ENCODE measurements at regions not wholly inside any gene's neighbourhood (a gene's known extent, or its start where the extent isn't known, plus 50 kb on each side); places are given as distances from the start of the nearest gene placed in this dataset.

GRCh38 chr3:23111797-23112196 lies 91.3 kb upstream of the UBE2E2 start:
- Mint-ChIP-seq H3K4me1 (ENCODE audit: low read depth) (peaks cover 6% of the 10 kb centered on the region), H3K4me3 (no peak overlapping the region), H3K9me3 (no peaks in the 10 kb centered on the region), H3K27me3 (ENCODE audit: low read depth) (no peaks in the 10 kb centered on the region), H3K36me3 (ENCODE audit: low read depth) (no peaks in the 10 kb centered on the region), H3K27ac (no peak overlapping the region)
- no peak for DNase-seq (ENCODE audit: low spot score)

DNA sequence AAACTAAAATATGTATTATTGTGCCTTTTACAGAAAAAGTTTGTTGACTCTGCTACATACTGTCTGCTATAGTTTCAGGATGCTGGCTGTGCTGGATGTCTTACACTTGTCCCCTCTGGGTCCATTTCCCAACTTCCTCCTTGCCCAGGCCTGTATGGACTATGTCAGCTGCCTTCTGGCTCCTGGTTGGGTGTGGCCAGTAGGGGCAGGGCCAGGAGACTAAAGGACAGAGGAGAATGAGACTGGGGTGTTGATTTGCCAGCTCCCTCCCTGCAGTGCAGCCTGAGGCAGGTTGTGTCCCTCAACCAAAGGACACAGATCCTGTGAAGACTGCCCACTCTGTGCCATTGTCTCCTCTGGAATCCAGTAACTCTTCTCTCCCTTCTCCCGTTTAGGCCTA lies 90.6 kb upstream of the UBE2E2 start:
- DNase-seq (ENCODE audit: low spot score) = no peak
- Mint-ChIP-seq H3K4me3 (no peak overlapping the region), H3K36me3 (ENCODE audit: low read depth) (no peaks in the 10 kb centered on the region), H3K27ac (no peak overlapping the region), H3K27me3 (ENCODE audit: low read depth) (peaks cover 4% of the 10 kb centered on the region), H3K4me1 (ENCODE audit: low read depth) (peaks cover 6% of the 10 kb centered on the region), H3K9me3 (no peaks in the 10 kb centered on the region)

GRCh38 chr3:23113455-23114171 lies 89.5 kb upstream of the UBE2E2 start:
- Mint-ChIP-seq H3K4me3 (no peak overlapping the region), H3K27me3 (ENCODE audit: low read depth) (peaks cover 4% of the 10 kb centered on the region), H3K36me3 (ENCODE audit: low read depth) (no peaks in the 10 kb centered on the region)

DNA sequence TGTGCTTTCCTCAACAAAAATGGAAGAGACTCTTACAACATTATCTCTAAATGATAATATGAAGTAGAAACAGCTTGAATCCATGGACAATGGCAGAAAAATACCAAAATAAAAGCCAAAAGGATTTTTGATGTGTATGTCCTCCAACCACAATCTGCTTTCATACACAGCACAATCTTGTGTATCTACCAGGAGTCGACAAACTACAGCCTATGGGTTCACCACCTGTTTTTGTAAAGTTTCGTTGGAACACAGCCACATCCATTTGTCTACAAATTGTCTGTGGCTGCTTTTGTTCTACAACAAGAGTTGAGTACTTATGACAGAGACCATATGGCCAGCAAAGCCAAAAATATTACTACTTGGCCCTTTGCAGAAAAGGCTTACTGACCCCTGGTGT lies 88.7 kb upstream of the UBE2E2 start:
- Mint-ChIP-seq H3K4me3 (no peak overlapping the region), H3K36me3 (ENCODE audit: low read depth) (no peaks in the 10 kb centered on the region), H3K27ac (no peak overlapping the region), H3K9me3 (no peaks in the 10 kb centered on the region), H3K4me1 (ENCODE audit: low read depth) (peaks cover 6% of the 10 kb centered on the region), H3K27me3 (ENCODE audit: low read depth) (peaks cover 7% of the 10 kb centered on the region)
- no peak for DNase-seq (ENCODE audit: low spot score)

More at GRCh38 chr3:23113455-23114171, 89.5 kb upstream of the UBE2E2 start:
- H3K27ac Mint-ChIP-seq = no peak overlapping the region
- peaks cover 6% of the 10 kb centered on the region for H3K4me1 Mint-ChIP-seq (ENCODE audit: low read depth)
- H3K9me3 Mint-ChIP-seq = no peaks in the 10 kb centered on the region
- no peak for DNase-seq (ENCODE audit: low spot score)

DNA sequence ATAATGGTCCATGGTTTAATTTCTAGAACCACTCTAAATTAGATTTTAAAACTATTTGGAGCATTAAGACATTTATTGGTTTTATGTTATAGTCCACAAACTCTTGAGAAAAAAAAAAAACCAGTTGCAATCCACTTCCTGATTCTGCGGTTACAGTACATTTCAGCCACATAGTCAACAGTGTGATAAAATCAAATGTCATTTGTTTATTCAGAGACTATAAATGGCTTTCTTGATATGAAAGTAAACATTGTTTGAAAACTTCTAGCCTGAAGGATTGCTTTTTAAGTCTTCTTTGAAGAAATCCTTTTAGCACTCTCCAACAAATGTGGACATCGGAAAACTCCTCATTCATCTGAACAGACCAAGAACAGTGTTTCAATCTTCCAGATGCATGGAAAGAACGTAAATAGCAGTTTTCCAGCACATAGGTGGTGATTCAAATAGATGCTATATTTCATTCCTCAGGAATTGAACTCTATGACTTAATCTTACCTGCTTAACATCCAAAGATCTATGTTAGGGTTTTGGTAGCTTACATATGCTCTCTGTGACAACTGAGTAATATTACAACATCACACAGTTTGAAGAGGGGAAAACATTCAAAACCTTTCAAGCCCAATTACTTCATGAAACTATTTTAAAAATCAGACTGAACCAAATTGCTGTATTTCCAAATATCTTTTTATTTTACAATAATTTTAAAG lies 87.8 kb upstream of the UBE2E2 start:
- H3K27ac Mint-ChIP-seq = no peak overlapping the region
- H3K9me3 Mint-ChIP-seq = no peaks in the 10 kb centered on the region
- H3K36me3 Mint-ChIP-seq (ENCODE audit: low read depth) = no peaks in the 10 kb centered on the region
- peaks cover 8% of the 10 kb centered on the region for H3K27me3 Mint-ChIP-seq (ENCODE audit: low read depth)
- no peak for DNase-seq (ENCODE audit: low spot score)
- H3K4me3 Mint-ChIP-seq = no peak overlapping the region
- peaks cover 6% of the 10 kb centered on the region for H3K4me1 Mint-ChIP-seq (ENCODE audit: low read depth)

DNA sequence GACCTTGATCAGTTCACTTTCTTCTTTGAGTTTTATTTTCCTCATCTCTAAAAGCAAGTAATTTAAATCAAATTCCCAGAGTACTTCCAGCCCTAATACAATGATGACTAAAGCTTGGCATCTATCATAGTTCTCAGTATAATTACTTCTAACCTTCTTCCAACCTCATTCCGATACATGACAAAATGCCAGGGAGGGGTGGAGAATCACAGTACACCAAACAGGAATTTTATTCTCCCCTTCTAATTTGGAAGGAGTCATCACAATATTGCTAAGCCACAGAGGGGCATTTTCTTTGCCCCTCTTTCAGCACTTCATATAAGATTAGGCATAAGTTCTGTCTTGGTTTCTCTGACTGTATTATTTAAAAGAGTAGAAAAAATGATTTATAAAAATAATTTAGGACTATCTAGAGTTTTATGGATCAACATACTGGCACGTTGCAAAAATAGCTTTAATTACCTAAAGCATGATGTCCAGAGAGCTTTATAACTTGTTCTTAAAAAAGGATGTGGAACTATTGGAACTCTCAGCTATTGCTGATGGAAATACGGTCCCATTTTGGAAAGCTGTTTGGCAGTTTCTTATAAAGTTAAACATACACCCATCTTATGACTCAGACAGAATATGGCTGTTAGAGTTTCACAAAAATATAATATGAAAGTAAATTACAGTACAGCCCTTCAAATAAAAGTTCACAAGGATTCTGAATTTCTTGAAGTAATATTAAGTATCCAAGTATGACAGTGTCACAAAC lies 86.9 kb upstream of the UBE2E2 start:
- Mint-ChIP-seq H3K27me3 (ENCODE audit: low read depth) (peaks cover 13% of the 10 kb centered on the region), H3K4me3 (no peak overlapping the region), H3K4me1 (ENCODE audit: low read depth) (peaks cover 6% of the 10 kb centered on the region), H3K27ac (no peak overlapping the region), H3K9me3 (no peaks in the 10 kb centered on the region), H3K36me3 (ENCODE audit: low read depth) (no peaks in the 10 kb centered on the region)
- no peak for DNase-seq (ENCODE audit: low spot score)

GRCh38 chr3:23117856-23118255 lies 85.3 kb upstream of the UBE2E2 start:
- no peaks in the 10 kb centered on the region for H3K36me3 Mint-ChIP-seq (ENCODE audit: low read depth)
- no peak overlapping the region for H3K27ac Mint-ChIP-seq
- peaks cover 6% of the 10 kb centered on the region for H3K4me1 Mint-ChIP-seq (ENCODE audit: low read depth)
- peaks cover 13% of the 10 kb centered on the region for H3K27me3 Mint-ChIP-seq (ENCODE audit: low read depth)
- DNase-seq (ENCODE audit: low spot score) = no peak
- no peaks in the 10 kb centered on the region for H3K9me3 Mint-ChIP-seq
- no peak overlapping the region for H3K4me3 Mint-ChIP-seq

GRCh38 chr3:23127196-23127595 lies 75.9 kb upstream of the UBE2E2 start:
- Mint-ChIP-seq H3K27ac (no peak overlapping the region), H3K36me3 (ENCODE audit: low read depth) (no peaks in the 10 kb centered on the region), H3K27me3 (ENCODE audit: low read depth) (no peaks in the 10 kb centered on the region), H3K9me3 (no peaks in the 10 kb centered on the region), H3K4me1 (ENCODE audit: low read depth) (no peaks in the 10 kb centered on the region), H3K4me3 (no peak overlapping the region)
- no peak for DNase-seq (ENCODE audit: low spot score)

- no peaks in the 10 kb centered on the region for H3K4me1 Mint-ChIP-seq (ENCODE audit: low read depth)
- no peak overlapping the region for H3K4me3 Mint-ChIP-seq
- no peak for DNase-seq (ENCODE audit: low spot score)
- no peak overlapping the region for H3K27ac Mint-ChIP-seq
- no peaks in the 10 kb centered on the region for H3K27me3 Mint-ChIP-seq (ENCODE audit: low read depth)
- no peaks in the 10 kb centered on the region for H3K36me3 Mint-ChIP-seq (ENCODE audit: low read depth)
- no peaks in the 10 kb centered on the region for H3K9me3 Mint-ChIP-seq
Observed at GRCh38 chr3:23128655-23129054, 74.5 kb upstream of the UBE2E2 start.

- no peak overlapping the region for H3K27ac Mint-ChIP-seq
- no peaks in the 10 kb centered on the region for H3K9me3 Mint-ChIP-seq
- no peaks in the 10 kb centered on the region for H3K36me3 Mint-ChIP-seq (ENCODE audit: low read depth)
- no peaks in the 10 kb centered on the region for H3K27me3 Mint-ChIP-seq (ENCODE audit: low read depth)
- DNase-seq (ENCODE audit: low spot score) = no peak
- H3K4me1 Mint-ChIP-seq (ENCODE audit: low read depth) = no peaks in the 10 kb centered on the region
- H3K4me3 Mint-ChIP-seq = no peak overlapping the region
Observed at GRCh38 chr3:23129117-23129516, 74.0 kb upstream of the UBE2E2 start.

- Mint-ChIP-seq H3K27ac (no peak overlapping the region), H3K9me3 (no peaks in the 10 kb centered on the region), H3K27me3 (ENCODE audit: low read depth) (no peaks in the 10 kb centered on the region), H3K4me3 (no peak overlapping the region), H3K36me3 (ENCODE audit: low read depth) (no peaks in the 10 kb centered on the region), H3K4me1 (ENCODE audit: low read depth) (no peaks in the 10 kb centered on the region)
- DNase-seq (ENCODE audit: low spot score) = no peak
Observed at GRCh38 chr3:23129817-23130216, 73.3 kb upstream of the UBE2E2 start.

DNA sequence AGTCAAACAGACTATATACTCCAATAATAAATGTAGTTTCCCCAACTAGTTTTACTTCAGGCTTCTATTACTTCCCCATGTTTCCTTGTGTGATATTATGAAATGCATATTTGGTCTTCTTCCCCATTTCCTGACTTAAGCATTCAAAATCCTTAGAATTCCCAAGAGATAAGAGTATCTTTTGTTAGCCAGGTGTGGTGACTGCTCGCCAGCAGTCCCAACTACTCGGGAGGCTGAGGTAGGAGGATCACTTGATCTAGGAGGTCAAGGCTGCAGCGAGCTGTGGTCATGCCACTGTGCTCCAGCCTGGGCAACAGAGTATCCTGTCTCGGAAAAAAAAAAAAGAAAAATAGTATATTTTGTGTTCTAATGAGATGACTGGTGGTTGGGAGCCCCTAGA lies 72.7 kb upstream of the UBE2E2 start:
- Mint-ChIP-seq H3K27me3 (ENCODE audit: low read depth) (no peaks in the 10 kb centered on the region), H3K36me3 (ENCODE audit: low read depth) (no peaks in the 10 kb centered on the region), H3K9me3 (no peaks in the 10 kb centered on the region), H3K4me3 (no peak overlapping the region), H3K4me1 (ENCODE audit: low read depth) (no peaks in the 10 kb centered on the region), H3K27ac (no peak overlapping the region)
- DNase-seq (ENCODE audit: low spot score) = no peak

DNA sequence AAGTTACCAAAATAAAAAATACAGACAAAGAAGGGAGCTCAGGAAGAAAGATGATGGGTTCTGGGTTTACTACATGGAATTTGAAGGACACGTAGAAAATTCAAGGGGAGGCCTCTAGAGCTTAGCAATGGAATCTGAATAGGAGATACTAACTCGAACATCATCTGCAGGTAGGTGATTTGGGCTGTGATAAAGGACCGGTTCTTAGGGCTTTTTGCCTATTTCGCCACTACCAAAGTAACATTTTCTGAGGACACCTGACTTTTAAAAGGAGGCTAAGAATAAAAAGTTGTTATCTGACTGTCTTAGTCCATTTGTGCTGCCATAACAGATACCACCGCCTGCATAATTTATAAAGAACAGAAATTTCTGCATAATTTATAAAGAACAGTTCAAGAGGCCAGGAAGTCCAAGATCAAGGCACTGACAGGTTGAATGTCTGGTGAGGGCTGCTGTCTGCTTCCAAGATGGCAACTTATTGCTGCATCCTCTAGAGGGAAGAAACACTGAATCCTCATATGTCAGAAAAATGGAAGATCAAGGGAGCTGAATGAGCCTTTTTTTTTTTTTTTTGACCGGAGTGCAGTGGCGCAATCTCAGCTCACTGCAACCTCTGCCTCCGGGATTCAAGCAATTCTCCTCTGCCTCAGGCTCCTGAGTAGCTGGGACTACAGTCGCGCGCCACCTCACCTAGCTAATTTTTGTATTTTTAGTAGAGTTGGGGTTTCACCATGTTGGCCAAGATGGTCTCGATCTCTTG lies 67.9 kb upstream of the UBE2E2 start:
- Mint-ChIP-seq H3K27ac (no peak overlapping the region), H3K36me3 (ENCODE audit: low read depth) (no peaks in the 10 kb centered on the region), H3K27me3 (ENCODE audit: low read depth) (no peaks in the 10 kb centered on the region), H3K4me1 (ENCODE audit: low read depth) (no peaks in the 10 kb centered on the region), H3K4me3 (no peak overlapping the region), H3K9me3 (no peaks in the 10 kb centered on the region)
- no peak for DNase-seq (ENCODE audit: low spot score)

DNA sequence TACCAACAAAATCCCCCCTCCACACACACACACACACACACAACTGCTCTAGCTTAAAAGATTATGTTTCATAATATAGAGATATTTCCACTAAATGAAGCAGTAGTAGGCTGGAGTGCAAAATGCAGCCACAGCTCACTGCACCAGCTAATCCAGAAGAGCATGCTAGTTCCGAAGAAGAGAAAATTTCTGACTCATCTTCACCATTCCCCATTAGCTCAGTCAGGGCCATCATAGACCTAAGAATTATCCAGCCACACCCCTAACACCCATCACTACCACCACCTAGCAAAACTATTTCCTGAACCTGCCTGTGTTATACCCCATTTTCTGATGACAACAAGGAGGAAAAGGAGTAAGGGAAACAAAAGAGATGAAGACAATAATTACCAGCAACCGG lies 67.1 kb upstream of the UBE2E2 start:
- Mint-ChIP-seq H3K27ac (no peak overlapping the region), H3K9me3 (no peaks in the 10 kb centered on the region)
- no peak for DNase-seq (ENCODE audit: low spot score)

More for the DNA sequence above, 67.1 kb upstream of the UBE2E2 start:
- Mint-ChIP-seq H3K4me3 (no peak overlapping the region), H3K27me3 (ENCODE audit: low read depth) (no peaks in the 10 kb centered on the region), H3K4me1 (ENCODE audit: low read depth) (no peaks in the 10 kb centered on the region), H3K36me3 (ENCODE audit: low read depth) (no peaks in the 10 kb centered on the region)

Measured in T-helper 2 cell treated with Interferon-gamma antibody and Interleukin-4, amounts not matched to agents 5 μg/mL and 100 μg/mL, for 36 hours (primary cell).